ENCODE measurements at regions not wholly inside any gene's neighbourhood (a gene's known extent, or its start where the extent isn't known, plus 50 kb on each side); places are given as distances from the start of the nearest gene placed in this dataset.

DNA sequence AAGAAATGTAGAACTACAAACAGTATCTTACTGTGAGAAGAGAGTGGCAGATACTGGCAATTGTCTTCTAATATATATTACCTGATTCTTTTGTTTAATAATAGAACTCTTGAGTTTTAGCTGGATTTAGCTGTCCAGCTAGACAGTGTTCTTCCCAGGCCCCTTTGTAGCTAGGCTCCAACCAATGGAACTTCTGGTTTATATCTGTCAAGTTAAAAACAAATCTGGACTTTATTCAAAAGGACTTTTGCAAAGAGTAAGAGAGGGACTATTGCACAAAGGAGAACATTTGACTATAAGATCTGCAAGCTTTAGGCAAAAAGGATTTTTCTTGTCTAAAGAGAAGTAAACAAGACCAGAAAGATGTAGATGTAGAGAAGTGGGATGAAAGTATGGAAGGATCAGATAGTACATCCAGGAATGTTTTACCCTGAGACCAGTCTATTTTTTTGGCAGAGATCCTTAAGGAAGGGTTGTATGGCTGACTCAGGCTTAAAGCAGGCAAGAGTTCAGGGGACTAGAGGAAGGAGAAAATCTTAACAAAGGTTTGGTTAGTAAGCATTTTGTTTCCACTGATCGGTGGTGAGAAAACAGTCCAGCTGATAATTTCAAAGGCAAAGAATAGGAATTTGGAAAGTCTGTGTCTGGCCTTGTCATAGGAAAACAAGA lies 111.1 kb upstream of the PLEKHA5 start:
- no peak for DNase-seq (ENCODE audit: low spot score)

GRCh38 chr12:19021240-19021639 lies 108.3 kb upstream of the PLEKHA5 start:
- no peak for DNase-seq (ENCODE audit: low spot score)

GRCh38 chr12:19021646-19022045 lies 107.9 kb upstream of the PLEKHA5 start:
- no peak for DNase-seq (ENCODE audit: low spot score)

DNA sequence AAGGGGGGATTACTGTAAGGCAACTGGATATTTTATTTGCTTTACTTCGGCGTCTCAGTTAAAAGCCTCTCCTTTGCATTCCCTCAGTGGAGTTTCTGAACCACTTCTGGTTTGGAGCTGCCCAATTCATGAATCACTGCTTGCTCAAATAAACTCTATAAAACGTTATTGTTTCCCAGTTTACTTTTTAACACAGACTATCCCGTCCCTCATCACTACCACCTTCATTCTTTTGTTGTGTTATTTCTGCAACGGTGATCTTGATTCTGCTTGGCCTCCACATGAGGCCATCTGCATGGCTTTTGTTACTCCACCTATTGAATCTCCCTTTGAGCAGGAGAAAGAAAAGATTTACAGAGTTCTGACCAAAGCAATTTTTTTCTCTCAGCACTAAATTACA lies 104.0 kb upstream of the PLEKHA5 start:
- no peak for DNase-seq (ENCODE audit: low spot score)

GRCh38 chr12:19026034-19026433 lies 103.5 kb upstream of the PLEKHA5 start:
- no peak for DNase-seq (ENCODE audit: low spot score)

- no peak for DNase-seq (ENCODE audit: low spot score)
Measured at GRCh38 chr12:19026614-19027488, 102.7 kb upstream of the PLEKHA5 start.

DNA sequence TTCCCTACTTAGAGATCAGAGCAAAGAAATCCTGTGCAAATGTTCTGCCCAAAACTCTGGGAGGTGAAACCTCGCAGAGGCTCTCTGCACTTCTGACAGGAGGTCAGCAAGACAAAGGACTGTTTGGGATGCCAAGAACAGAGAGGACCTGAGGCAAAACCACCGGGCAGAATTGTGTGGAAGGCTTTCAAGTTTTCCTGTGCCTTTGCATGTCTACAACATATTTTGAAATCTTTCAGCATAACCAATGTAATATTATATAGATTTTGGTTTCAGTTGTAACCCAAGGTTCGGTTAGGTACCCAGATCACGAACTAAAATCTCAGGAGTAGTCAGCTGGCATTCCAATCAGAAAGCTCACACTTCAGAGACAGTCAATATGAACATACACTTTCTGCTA lies 99.4 kb upstream of the PLEKHA5 start:
- no peak for DNase-seq (ENCODE audit: low spot score)

GRCh38 chr12:19030603-19031002 lies 98.9 kb upstream of the PLEKHA5 start:
- no peak for DNase-seq (ENCODE audit: low spot score)

GRCh38 chr12:19031032-19031431 lies 98.5 kb upstream of the PLEKHA5 start:
- no peak for DNase-seq (ENCODE audit: low spot score)

- DNase-seq (ENCODE audit: low spot score), result no peak
Measured at GRCh38 chr12:19032826-19033225, 96.7 kb upstream of the PLEKHA5 start.

DNA sequence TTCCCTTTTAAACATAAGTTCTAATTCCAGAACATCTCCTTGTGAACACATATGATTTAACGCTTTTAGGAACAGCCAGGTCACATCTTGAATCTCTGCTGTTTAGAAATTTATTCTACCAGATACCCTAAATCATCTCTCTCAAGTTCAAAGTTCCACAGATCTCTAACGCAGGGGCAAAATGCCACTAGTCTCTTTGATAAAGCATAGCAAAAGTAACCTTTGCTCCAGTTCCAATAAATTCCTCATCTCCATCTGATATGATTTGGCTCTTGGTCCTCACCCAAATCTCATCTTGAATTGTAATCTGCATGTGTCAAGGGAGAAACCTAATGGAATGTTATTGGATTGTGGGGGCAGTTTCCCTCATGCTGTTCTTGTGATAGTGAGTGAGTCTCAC lies 96.3 kb upstream of the PLEKHA5 start:
- DNase-seq (ENCODE audit: low spot score), result no peak

GRCh38 chr12:19034937-19035336 lies 94.6 kb upstream of the PLEKHA5 start:
- DNase-seq (ENCODE audit: low spot score), result no peak

DNA sequence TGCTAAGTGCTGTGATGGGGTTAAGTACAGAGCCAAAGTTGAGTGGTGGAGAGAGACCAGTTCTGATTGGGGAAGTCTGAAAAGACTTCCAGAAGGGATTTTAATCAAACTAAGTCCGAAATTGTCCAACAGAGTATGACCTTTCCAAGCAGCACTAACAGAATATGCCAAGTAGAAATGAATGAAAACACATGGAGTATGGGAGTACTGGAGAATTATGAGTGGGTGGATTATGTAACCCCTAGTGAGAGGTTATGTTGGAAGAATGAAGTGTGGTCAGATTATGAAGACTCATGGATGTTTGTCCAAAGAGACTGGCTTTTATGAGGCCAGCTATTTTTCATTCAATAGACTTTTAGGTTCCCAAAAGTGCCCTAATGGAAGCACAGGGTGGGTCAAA lies 94.0 kb upstream of the PLEKHA5 start:
- no peak for DNase-seq (ENCODE audit: low spot score)

DNA sequence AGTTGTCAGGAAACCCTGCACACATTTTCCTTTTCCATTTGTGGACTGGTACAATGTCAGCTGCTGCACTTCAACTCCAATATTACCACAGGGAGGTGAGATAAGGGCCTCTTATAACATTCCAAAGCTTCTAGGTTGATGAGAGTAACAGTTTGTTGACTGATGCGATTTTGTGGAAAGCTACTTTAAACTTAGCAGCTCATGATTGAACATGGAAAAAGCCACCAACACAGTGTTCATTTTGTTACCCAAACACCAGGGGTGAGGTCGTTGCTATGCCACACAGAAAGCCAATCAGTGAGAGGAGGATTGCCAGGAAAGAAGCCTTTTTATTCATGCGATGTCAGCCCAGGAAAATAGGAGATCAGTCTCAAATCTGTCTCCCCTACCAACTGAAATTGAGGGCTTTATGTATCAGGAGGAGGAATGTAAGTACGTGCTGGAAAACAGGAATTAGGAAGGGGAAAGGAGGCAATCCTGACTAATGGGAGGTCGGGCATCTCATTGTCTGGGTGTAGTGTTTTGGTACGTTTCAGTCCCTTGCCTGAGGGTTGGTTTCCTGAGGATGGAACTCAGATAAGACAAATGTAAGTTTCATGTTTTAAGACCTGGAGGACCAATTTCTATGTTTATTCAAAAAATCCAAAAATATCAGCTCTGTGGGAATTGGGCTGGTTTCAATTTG lies 92.7 kb upstream of the PLEKHA5 start:
- DNase-seq (ENCODE audit: low spot score), result no peak

DNA sequence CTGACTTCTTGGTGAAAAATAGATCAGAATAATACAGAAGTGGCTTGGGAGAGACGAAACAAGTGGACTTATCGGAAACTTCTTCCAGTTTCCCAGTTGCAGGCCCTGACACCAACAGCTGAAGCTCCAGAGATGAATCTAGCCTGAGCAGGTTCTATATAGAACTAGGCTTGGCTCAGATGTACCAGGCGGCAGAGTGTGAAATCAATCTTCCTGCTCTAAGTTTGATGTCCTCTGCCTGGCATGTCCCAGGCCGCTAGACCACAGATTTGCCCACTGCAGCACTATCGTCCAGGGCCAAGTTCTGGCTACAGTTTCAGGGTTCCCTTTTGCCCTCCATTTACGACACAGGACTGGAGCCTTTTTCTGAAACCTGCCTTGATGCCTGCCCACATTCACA lies 91.3 kb upstream of the PLEKHA5 start:
- DNase-seq (ENCODE audit: low spot score), result no peak

DNA sequence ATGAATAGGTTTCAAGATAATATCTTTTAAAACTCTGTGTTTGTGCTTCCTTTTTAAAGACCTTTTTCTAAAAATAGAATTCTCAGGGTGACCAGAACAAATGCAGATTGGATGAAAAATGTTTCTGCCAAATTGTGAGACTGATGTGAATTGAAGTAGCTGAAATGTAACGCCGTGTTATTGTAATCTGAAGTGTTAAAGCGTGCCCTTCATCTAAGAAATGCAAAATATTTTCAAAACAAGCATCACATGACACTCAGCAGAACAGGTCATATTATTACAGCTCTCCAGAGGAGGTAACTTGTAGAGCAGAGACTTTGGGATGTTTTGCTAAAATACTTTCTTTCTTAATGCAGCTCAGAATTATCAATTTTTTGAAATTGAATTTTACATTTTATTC lies 90.0 kb upstream of the PLEKHA5 start:
- DNase-seq (ENCODE audit: low spot score), result no peak

DNA sequence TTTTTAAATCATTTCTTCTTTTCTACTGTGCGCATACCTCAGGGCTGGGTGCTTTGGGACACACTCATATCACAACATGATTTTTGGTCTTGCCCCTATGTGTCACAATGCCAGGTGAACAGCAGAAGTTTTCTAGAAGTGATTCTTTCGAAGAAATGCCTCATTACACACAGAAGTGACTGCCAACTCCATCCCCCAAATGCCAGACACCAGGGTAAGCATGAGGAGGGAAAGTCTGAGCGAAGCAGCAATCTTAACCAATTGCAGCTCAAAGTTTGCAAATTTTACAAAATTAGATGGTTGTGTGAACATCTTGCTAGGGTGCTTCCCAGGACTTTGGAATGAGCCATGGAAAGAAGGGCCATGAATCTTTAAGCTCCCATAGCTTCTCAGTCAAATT lies 87.3 kb upstream of the PLEKHA5 start:
- no peak for DNase-seq (ENCODE audit: low spot score)

- DNase-seq (ENCODE audit: low spot score), result no peak
Measured at GRCh38 chr12:19044430-19044829, 85.1 kb upstream of the PLEKHA5 start.

- no peak for DNase-seq (ENCODE audit: low spot score)
Measured at GRCh38 chr12:19044891-19045290, 84.6 kb upstream of the PLEKHA5 start.

DNA sequence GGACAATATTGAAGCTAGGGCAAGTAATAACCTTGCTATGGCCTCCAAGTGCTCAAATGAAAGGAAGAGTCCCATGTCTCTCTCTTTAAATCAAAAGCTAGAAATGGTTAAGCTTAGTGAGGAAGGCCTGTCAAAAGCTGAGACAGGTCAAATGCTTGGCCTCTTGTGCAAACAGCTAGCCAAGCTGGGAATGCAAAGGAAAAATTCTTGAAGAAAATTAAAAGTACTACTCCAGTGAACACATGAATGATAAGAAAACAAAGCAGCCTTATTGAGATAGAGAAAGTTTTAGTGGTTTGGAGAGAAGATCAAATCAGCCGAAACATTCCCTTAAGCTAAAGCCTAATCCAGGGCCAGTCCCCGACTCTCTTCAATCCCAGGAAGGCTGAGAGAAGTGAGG lies 84.1 kb upstream of the PLEKHA5 start:
- no peak for DNase-seq (ENCODE audit: low spot score)

GRCh38 chr12:19048943-19049342 lies 80.6 kb upstream of the PLEKHA5 start:
- no peak for DNase-seq (ENCODE audit: low spot score)

DNA sequence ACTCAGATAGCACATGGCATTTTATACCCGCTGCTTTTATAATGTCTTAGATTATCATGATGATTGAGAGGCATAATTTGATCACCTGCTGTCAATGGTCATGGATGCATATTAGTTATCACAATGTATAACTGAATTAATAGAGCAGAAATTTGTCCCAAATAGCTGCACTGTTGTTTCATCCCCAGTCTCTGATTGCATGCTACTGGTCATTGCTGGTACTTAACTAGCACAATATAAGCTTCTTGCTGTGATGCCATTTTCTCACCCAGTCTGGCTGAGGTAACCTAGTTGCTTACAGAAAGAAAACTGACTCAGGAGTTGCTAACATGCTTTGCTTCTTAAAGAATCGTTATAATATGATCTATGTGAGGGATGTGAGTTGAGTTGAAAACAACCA lies 76.8 kb upstream of the PLEKHA5 start:
- DNase-seq (ENCODE audit: low spot score), result no peak

DNA sequence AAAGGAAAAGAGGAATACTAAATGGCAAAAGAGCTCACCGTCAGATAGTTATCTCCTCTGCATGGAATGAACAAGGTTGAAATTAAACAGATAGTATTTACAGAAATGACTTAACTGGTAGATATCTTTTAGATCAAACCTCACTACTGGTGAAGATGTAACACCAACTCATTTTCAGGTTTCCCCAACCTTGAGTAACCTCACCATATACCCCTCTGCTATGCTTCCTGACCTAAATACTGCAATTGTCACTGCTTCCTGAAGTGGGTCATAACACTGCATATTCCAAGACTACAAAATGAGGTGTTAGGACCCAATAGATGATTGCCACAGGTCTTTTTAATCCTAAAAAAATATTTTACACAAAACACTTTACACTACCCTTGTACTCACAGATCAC lies 76.3 kb upstream of the PLEKHA5 start:
- DNase-seq (ENCODE audit: low spot score), result no peak
